GM18520 (cell line): ENCODE measurements at regions not wholly inside any gene's neighbourhood (a gene's known extent, or its start where the extent isn't known, plus 50 kb on each side); places are given as distances from the start of the nearest gene placed in this dataset.
"Not testable (repeated sequence)": the region's sequence is repeated elsewhere in the genome, so short reads cannot be mapped to it uniquely, and the experiment has no call there.

Experiments
- ATAC-seq: cut with Tn5 transposase; IDR thresholded peaks from one replicate; pipeline ENCODE4 v1.9.1; 2021; ENCODE audit not compliant: unreplicated experiment

GRCh38 chr4:126386512-126386911 lies 1071.8 kb downstream of the FAT4 start:
- ATAC-seq = no peak

- no peak for ATAC-seq
Observed at GRCh38 chr4:126395664-126396063, 1080.9 kb downstream of the FAT4 start.

GRCh38 chr4:126396121-126396520 lies 1081.4 kb downstream of the FAT4 start:
- ATAC-seq = no peak

- no peak for ATAC-seq
Observed at GRCh38 chr4:126396703-126397102, 1081.9 kb downstream of the FAT4 start.

GRCh38 chr4:126404549-126404948 lies 1089.8 kb downstream of the FAT4 start:
- no peak for ATAC-seq

- no peak for ATAC-seq
Observed at GRCh38 chr4:126405369-126405982, 1090.7 kb downstream of the FAT4 start.

- ATAC-seq = no peak
Observed at GRCh38 chr4:126409746-126410145, 1095.0 kb downstream of the FAT4 start.

- ATAC-seq = no peak
Observed at GRCh38 chr4:126411047-126411446, 1096.3 kb downstream of the FAT4 start.

- ATAC-seq = not testable (repeated sequence)
Observed at GRCh38 chr4:126412310-126412709, 1097.6 kb downstream of the FAT4 start.

GRCh38 chr4:126414741-126415140 lies 1100.0 kb downstream of the FAT4 start:
- ATAC-seq = no peak

- ATAC-seq = no peak
Observed at GRCh38 chr4:126419266-126419665, 1104.5 kb downstream of the FAT4 start.

GRCh38 chr4:126427853-126428252 lies 1113.1 kb downstream of the FAT4 start:
- no peak for ATAC-seq

- no peak for ATAC-seq
Observed at GRCh38 chr4:126431049-126431448, 1116.3 kb downstream of the FAT4 start.

GRCh38 chr4:126435491-126435890 lies 1120.7 kb downstream of the FAT4 start:
- no peak for ATAC-seq

GRCh38 chr4:126440297-126440696 lies 1125.5 kb downstream of the FAT4 start:
- no peak for ATAC-seq

- ATAC-seq = no peak
Observed at GRCh38 chr4:126441173-126442035, 1126.6 kb downstream of the FAT4 start.

GRCh38 chr4:126445596-126445995 lies 1130.8 kb downstream of the FAT4 start:
- no peak for ATAC-seq

GRCh38 chr4:126446917-126447316 lies 1132.2 kb downstream of the FAT4 start:
- no peak for ATAC-seq

- no peak for ATAC-seq
Observed at GRCh38 chr4:126448086-126448845, 1133.5 kb downstream of the FAT4 start.

GRCh38 chr4:126451237-126451873 lies 1136.6 kb downstream of the FAT4 start:
- no peak for ATAC-seq

GRCh38 chr4:126455865-126456264 lies 1141.1 kb downstream of the FAT4 start:
- no peak for ATAC-seq
